EL (cell line): ENCODE measurements at regions not wholly inside any gene's neighbourhood (a gene's known extent, or its start where the extent isn't known, plus 50 kb on each side); places are given as distances from the start of the nearest gene placed in this dataset.

Source experiments
- DNase-seq: peaks from one replicate; pipeline ENCODE4 v3.0.0-alpha.2; 2016

DNA sequence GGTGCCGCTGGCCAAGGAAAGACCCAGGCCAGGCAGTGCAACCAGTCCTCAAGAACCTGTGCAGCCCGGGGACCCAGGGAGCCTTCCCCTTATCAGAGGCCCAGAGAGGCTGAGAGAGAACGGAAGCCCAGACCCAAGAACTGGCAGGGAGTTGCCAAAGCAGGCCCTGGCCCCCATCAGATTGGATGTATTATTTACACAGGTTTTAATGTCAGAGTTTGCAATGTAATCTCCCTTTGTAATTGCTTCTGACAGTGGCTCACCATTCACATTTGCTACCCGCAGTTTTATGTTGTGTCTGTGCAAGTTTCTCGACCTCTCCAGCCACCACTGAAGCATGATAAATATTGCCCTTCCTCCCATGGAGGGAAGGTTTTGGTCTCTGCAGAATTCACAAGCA lies 660.9 kb downstream of the LIG4 start:
- no peak for DNase-seq

DNA sequence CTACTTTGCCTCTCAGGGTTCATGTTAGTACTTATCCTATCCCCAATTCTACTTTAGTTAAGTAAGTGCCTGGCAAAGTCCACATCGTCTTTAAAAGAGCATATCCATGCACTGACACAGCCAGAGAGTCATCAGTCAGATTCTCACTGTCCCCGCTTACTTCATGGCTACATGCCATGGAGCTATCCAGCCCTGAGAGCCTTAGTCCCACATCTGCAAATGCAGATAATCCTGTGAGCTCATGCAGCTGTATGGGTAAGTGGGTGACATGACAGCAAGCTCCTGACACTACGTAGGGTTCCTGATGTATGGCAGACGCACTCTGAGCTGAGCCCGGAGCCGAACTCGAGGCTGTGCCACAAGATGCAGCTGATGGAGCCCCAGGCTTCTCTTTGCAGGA lies 661.5 kb downstream of the LIG4 start:
- no peak for DNase-seq

DNA sequence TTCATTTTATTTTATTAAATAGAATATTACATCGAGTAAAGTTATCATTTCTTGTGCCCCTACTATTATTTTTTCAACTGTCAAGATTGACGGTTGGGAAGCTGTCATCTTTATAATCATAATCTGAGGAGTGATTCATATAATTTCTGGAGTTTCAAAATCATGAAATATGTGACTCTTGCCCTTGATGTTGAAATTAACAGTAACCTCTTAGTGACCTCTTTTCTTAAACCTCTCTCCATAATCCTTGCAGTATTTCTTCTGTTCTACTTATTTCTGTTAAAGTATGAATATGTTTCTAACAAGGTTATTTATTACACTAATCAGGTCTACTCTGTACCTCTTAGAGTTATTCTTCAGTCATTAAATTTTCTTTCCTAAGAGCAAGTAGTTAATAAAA lies 663.8 kb downstream of the LIG4 start:
- no peak for DNase-seq

DNA sequence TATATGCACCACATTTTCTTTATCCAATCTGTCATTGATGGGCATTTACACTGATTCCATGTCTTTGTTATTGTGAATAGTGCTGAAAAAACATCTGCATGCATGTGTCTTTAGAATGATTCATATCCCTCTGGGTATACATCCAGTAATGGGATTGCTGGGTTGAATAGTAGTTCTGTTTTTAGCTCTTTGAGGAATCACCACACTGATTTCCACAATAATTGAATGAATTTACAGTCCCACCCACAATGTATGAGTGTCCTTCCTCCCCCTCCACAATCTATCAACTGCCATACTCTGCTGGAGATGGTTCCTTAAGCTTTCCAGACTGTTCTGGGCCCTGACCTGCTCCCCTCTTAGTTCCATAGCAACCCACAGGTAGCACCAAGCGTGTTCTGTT lies 667.0 kb downstream of the LIG4 start:
- DNase-seq: no peak

DNA sequence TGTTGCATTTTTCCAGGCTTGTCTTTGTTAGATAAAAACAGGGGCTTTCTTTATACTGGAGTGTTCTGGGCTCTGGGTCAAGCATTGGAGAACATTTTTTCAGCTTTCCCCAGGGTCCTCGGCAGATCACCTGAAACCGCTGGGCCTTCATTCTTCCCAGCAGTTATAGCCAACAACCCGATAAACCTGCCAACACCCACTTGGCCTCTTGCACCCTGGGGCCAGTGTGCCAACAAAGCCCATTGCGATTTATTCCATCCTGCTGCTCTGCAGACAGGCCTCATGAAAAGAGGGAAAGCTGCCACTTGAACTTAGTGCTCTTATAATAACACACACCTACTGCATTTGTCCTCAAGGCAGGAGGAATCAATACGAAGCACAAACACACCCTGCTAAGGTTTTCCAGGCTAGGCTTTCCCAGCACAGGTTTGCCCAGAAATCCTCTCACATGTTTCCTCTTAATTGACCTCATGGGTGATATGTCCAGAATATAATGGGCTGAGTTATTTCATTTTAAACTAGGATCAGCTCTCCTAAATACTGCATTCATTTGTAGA lies 669.3 kb downstream of the LIG4 start:
- no peak for DNase-seq

DNA sequence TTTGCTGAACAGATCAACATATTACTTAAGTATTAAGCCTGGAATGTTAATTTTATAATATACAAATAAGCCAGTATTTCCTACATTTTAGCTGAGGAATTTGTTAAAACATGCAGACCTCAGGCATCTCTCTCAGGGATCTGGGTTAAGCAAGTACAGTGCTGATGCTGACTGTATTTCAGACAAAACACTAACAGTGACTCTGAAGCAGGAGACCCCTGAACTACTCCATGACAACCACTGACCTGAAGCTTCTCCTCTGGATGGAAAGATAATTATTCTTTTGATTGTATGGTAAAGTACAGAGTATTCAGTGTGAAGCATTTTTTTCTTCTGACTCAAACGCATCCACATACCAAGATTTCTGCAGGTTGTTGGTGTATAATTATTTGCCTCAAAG lies 680.8 kb downstream of the LIG4 start:
- no peak for DNase-seq

GRCh38 chr13:107531816-107532215 lies 683.5 kb downstream of the LIG4 start:
- no peak for DNase-seq

- DNase-seq: no peak
Measured at GRCh38 chr13:107531180-107531579, 684.2 kb downstream of the LIG4 start.

- DNase-seq: no peak
Measured at GRCh38 chr13:107529035-107529434, 686.3 kb downstream of the LIG4 start.

- no peak for DNase-seq
Measured at GRCh38 chr13:107518780-107519179, 696.6 kb downstream of the LIG4 start.

DNA sequence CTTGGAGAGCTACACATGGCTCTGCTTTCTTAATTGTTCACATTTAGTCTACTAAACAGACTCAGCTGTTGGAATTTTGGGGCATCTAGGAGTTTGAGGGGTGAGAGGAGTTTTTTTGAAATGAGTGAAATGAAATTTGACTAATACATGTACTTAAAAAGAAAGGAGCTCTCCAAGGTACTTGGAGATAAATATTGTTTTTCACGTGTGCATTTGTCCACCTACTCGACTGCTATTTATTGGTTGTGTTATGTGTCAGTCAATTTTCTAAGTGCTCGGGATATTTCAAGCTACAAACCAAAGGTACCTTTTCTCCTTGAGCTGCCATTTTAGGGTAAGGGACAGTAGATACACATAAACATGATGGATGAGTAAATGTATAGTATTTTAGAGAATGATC lies 697.0 kb downstream of the LIG4 start:
- DNase-seq: no peak

DNA sequence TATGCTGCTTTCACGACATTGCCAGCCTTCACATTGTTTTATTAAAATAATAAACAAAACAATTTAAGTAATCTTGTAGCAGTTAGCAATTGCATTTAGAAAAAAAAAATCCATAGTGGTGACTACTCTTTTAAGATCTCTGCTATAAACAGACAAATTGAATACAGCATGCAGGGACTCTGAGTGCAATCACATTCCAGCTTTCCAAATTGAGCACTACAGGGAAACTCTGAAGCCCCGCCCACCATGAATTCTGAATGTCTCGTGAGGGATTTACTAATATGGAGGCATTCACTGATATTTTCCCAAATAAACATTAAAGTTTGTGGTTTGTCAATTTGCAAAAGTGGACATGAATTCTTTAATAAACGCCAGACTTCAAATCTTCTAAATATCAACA lies 698.8 kb downstream of the LIG4 start:
- DNase-seq: no peak

DNA sequence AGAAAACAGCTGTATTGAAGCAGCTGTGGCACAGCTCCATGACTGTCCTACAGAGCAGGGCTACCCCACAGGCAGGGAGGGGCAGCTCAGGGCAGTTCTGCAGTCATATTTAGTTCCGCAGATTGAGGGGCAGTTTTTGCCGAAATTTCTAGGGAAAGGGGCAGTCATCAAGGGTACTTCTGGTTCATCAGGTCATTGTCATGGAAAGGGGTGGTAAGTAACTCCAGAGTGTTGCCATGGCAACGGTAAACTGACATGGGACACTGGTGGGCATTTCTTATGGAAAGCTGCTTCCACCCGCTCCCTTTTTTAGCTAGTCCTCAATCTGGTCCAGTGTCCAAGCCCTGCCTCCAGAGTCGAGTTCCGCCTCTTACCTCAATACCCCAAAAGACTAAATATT lies 702.8 kb downstream of the LIG4 start:
- no peak for DNase-seq

DNA sequence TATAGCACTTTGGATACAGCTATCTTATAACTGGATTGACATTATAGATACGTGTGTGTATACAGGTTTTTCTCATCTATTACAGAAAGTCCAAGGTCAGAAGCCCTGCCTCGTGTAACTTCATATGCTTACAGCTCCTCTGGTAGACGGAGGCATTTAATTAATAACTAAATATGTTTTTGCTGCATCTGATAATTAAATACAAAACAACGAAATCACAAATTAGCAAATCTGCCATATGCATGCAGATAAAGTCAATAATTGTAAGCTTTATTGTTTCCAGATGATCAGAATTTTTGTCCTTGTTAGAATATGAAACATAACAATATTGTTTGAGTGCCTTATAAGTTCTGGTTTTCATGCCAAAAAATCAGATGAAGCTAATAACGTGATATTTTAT lies 717.7 kb downstream of the LIG4 start:
- DNase-seq: no peak

- no peak for DNase-seq
Measured at GRCh38 chr13:107493266-107493665, 722.1 kb downstream of the LIG4 start.

DNA sequence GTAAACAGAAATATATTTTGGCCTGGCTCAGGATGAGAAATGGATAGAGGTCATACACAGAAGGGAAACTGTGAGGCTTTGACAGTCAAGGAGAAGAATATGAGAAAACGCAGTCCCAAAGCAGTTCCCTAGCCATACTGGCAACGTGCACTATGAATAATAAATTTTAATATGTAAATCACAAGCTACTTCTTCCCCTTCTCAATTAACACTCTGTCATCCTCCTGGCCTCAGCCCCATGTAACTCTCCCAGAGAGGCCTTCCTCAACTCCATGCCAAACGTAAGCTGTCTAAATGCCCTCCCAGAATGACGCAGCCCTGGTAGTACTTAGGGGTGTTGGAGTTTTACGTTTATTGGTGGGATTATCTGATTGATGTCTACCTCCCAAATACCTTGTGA lies 732.6 kb downstream of the LIG4 start:
- no peak for DNase-seq

DNA sequence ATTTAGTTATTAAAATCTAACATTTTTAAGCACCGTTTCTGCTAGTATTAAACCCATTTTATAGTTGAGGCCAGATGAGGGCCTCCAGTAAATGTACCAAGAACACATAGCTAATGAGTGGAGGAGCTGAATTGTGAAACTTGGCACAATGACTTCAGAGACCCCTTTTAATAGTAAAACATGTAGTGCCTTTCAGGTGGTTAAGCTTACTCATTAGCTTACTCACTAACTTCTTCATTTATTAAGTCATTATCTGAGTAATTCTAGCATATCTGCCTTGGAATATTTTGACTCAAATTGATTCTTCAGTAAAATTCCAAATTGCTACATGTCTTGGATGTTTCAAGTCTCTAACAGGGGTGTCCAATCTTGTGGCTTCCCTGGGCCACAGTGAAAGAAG lies 735.2 kb downstream of the LIG4 start:
- DNase-seq: no peak

DNA sequence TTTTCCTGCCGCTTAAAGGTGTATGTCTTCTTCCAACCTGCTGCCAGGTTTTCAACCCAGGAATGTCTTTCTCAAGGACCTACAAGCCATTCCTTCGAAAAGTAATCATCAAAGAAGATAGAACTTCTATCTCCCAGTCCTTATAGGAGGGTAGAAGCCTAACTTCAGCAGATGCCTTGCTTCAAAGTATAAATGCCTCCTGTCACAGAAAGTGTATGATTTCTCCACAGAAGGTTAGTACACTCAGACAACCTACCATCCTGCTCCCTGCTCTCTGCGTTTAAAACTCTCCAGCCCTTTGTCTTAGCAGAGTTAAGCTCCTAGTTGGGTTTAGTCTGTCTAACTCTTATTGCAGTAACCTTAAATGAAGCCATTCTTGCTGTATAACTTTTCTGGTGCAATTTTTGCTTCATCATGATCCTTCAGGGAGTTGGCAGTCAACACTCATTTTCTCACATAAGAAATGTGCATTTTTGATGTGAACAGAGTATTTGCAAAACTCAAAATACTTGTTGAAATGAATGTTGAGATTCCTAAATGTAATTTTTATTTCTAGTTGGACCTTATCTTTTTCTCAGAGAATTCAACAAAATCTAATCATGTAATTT lies 737.5 kb downstream of the LIG4 start:
- no peak for DNase-seq

GRCh38 chr13:107475753-107476453 lies 739.4 kb downstream of the LIG4 start:
- DNase-seq: peak; percentile 0

DNA sequence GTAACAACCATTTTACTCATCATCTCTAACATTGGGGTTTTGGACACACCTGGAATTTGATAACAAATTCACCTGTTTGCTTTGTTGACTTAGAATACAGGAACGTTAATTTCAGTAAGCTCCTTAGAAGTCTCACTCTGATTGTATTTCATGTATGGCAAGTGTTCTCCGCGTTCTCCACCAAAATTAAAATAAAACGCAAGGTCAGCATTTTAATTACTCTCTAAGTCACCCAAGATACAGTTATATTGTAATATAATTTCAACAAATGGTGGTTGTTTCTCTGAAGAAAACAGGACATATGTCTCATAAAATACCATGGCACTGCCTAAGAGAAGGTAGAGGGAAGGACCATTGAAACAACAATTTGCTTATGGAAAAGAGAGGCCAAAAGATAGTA lies 742.1 kb downstream of the LIG4 start:
- DNase-seq: no peak

DNA sequence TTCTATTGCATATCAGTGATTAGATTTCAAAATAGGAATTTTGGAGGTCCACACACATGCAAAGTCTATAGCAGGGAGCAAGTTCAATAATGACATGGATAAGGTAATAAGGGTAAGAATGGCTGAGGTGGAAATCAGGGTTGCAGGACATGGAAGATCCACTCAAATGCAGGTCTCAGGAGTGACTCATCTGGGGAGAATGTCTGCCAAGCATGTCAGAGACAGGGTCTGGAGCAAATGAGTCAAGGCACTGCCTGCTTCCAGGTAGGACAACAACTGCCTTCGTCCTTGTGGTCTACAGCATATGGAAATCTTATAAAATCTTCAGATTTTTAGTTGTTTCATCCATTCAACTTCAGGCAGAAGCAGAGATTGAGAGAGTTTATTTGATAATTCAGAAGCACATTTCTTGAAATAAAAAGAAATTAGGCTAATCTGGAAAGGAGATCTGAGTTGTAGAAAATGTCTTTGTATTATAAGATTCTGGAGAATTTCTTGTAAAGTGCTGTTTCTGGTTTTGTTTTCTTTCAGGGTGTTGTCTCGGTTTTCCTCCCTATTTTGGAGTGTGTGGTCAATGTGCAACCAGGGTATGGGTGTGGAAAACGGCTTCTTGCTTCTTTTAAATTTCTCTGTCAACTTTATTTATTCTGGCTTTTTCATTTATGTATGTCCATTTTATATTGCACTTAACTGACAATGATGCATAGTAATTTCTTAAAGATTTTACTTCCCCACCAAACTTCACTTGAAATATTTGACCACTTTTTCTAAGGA lies 748.8 kb downstream of the LIG4 start:
- DNase-seq: no peak

GRCh38 chr13:107462501-107462900 lies 752.8 kb downstream of the LIG4 start:
- DNase-seq: no peak

DNA sequence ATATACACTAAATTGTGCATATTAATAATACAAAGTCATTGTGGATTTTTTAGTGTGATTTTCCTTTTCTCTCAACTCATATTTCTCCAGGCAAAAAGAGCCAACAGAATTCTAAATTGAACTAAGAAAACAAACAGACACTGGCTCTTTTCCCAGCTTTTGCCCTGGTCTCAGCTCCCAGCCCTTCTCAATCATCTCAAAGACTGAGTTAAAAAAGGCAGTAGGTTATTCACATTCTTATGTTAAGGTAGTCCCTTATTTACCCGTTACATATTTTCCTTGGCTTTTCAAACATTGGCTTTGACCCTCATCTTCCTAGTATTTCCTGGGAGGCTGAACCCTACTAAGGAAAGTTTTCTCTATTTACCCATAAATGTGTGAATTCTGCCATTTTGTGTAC lies 753.6 kb downstream of the LIG4 start:
- DNase-seq: no peak

- no peak for DNase-seq
Measured at GRCh38 chr13:107459430-107459829, 755.9 kb downstream of the LIG4 start.
